HCT116 (cell line): ENCODE measurements at regions not wholly inside any gene's neighbourhood (a gene's known extent, or its start where the extent isn't known, plus 50 kb on each side); places are given as distances from the start of the nearest gene placed in this dataset.
"Not testable (repeated sequence)": the region's sequence is repeated elsewhere in the genome, so short reads cannot be mapped to it uniquely, and the experiment has no call there.

Experiments used
- ELF1 ChIP-seq: IDR thresholded peaks from 2 replicates; pipeline ENCODE4 v1.6.1; 2012; ENCODE audit warnings: low read depth, borderline replicate concordance
- EZH2 ChIP-seq: fragments of 200-600 bp; sonication (generic); IDR thresholded peaks from 2 replicates; pipeline ENCODE4 v1.6.1; 2017; ENCODE audit warnings: antibody characterized with exemption, mixed run types
- JUND ChIP-seq: IDR thresholded peaks from 2 replicates; pipeline ENCODE4 v1.6.1; 2012
- POLR2A ChIP-seq: IDR thresholded peaks from 2 replicates; pipeline ENCODE4 v1.7.0; 2011; ENCODE audit warnings: borderline replicate concordance; ENCODE audit not compliant: insufficient read depth, insufficient read length; ENCODE audit errors: extremely low read depth
- POLR2AphosphoS5 ChIP-seq: IDR thresholded peaks from 2 replicates; pipeline ENCODE4 v1.6.1; 2011; ENCODE audit warnings: mild to moderate bottlenecking, low read depth, low read length, moderate library complexity
- SIN3A ChIP-seq: IDR thresholded peaks from 2 replicates; pipeline ENCODE4 v1.6.1; 2012; ENCODE audit warnings: low read depth
- SP1 ChIP-seq: IDR thresholded peaks from 2 replicates; pipeline ENCODE4 v1.6.1; 2012; ENCODE audit warnings: low read depth
- TF ChIP-seq, protein P1 (sequence below), 3 experiments: fragments of 200-600 bp in 1 of 3; sonication (generic) in 1 of 3; IDR thresholded peaks in 2 of 3; conservative IDR thresholded peaks in 1 of 3; 2 replicates each; pipeline ENCODE4 v1.5.1; 2012 to 2017; ENCODE audit warnings: low read depth in 2 of 3, low read length in 2 of 3, antibody characterized with exemption in 1 of 3, borderline replicate concordance in 1 of 3, control low read depth in 1 of 3, mild to moderate bottlenecking in 1 of 3, mixed read lengths in 1 of 3, mixed run types in 1 of 3, moderate library complexity in 1 of 3; ENCODE audit not compliant: insufficient read depth in 1 of 3
- TF ChIP-seq, protein P2 (sequence below): IDR thresholded peaks from 2 replicates; pipeline ENCODE4 v1.6.1; 2012; ENCODE audit warnings: low read depth
- TF ChIP-seq, protein P3 (sequence below): IDR thresholded peaks from 2 replicates; pipeline ENCODE4 v1.6.1; 2011; ENCODE audit warnings: mild to moderate bottlenecking, low read length, moderate library complexity; ENCODE audit not compliant: insufficient replicate concordance; ENCODE audit errors: extremely low read depth

DNA sequence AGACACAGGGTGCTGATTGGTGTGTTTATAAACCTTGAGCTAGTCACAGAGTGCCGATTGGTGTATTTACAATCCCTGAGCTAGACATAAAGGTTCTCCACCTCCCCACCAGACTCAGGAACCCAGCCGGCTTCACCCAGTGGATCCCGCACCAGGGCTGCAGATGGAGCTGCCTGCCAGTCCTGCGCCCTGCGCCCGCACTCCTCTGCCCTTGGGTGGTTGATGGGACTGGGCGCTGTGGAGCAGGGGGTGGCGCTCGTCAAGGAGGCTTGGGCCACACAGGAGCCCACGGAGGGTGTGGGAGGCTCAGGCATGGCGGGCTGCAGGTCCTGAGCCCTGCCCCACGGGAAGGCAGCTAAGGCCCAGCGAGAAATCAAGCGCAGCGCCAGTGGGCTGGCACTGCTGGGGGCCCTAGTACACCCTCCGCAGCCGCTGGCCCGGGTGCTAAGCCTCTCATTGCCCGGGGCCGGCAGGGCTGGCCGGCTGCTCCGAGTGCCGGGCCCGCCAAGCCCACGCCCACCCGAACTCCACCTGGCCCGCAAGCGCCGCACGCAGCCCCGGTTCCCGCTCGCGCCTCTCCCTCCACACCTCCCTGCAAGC, 1049.6 kb downstream of the CDH11 start:
- TF ChIP-seq ELF1, POLR2AphosphoS5, SP1, JUND, SIN3A, EZH2, POLR2A: not testable (repeated sequence)
- TF ChIP-seq, protein P1, sequence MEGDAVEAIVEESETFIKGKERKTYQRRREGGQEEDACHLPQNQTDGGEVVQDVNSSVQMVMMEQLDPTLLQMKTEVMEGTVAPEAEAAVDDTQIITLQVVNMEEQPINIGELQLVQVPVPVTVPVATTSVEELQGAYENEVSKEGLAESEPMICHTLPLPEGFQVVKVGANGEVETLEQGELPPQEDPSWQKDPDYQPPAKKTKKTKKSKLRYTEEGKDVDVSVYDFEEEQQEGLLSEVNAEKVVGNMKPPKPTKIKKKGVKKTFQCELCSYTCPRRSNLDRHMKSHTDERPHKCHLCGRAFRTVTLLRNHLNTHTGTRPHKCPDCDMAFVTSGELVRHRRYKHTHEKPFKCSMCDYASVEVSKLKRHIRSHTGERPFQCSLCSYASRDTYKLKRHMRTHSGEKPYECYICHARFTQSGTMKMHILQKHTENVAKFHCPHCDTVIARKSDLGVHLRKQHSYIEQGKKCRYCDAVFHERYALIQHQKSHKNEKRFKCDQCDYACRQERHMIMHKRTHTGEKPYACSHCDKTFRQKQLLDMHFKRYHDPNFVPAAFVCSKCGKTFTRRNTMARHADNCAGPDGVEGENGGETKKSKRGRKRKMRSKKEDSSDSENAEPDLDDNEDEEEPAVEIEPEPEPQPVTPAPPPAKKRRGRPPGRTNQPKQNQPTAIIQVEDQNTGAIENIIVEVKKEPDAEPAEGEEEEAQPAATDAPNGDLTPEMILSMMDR (IDR thresholded peaks at IDR 0.05 in 2 of 3, conservative IDR thresholded peaks at IDR 0.05 in 1 of 3; ENCODE audit: borderline replicate concordance in 1 of 3, insufficient read depth in 1 of 3, low read depth in 2 of 3, low read length in 2 of 3), result not testable (repeated sequence)
- TF ChIP-seq, protein P2, sequence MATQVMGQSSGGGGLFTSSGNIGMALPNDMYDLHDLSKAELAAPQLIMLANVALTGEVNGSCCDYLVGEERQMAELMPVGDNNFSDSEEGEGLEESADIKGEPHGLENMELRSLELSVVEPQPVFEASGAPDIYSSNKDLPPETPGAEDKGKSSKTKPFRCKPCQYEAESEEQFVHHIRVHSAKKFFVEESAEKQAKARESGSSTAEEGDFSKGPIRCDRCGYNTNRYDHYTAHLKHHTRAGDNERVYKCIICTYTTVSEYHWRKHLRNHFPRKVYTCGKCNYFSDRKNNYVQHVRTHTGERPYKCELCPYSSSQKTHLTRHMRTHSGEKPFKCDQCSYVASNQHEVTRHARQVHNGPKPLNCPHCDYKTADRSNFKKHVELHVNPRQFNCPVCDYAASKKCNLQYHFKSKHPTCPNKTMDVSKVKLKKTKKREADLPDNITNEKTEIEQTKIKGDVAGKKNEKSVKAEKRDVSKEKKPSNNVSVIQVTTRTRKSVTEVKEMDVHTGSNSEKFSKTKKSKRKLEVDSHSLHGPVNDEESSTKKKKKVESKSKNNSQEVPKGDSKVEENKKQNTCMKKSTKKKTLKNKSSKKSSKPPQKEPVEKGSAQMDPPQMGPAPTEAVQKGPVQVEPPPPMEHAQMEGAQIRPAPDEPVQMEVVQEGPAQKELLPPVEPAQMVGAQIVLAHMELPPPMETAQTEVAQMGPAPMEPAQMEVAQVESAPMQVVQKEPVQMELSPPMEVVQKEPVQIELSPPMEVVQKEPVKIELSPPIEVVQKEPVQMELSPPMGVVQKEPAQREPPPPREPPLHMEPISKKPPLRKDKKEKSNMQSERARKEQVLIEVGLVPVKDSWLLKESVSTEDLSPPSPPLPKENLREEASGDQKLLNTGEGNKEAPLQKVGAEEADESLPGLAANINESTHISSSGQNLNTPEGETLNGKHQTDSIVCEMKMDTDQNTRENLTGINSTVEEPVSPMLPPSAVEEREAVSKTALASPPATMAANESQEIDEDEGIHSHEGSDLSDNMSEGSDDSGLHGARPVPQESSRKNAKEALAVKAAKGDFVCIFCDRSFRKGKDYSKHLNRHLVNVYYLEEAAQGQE, result not testable (repeated sequence)
- TF ChIP-seq, protein P3, sequence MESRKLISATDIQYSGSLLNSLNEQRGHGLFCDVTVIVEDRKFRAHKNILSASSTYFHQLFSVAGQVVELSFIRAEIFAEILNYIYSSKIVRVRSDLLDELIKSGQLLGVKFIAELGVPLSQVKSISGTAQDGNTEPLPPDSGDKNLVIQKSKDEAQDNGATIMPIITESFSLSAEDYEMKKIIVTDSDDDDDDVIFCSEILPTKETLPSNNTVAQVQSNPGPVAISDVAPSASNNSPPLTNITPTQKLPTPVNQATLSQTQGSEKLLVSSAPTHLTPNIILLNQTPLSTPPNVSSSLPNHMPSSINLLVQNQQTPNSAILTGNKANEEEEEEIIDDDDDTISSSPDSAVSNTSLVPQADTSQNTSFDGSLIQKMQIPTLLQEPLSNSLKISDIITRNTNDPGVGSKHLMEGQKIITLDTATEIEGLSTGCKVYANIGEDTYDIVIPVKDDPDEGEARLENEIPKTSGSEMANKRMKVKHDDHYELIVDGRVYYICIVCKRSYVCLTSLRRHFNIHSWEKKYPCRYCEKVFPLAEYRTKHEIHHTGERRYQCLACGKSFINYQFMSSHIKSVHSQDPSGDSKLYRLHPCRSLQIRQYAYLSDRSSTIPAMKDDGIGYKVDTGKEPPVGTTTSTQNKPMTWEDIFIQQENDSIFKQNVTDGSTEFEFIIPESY, result not testable (repeated sequence)
